Suprapubic skin (tissue), 3 donors: ENCODE measurements at regions not wholly inside any gene's neighbourhood (a gene's known extent, or its start where the extent isn't known, plus 50 kb on each side); places are given as distances from the start of the nearest gene placed in this dataset.

ENCODE experiments used
- POLR2A ChIP-seq, 2 donors: fragments of 450-650 bp; IDR thresholded peaks; one replicate each; pipeline ENCODE4 v1.6.1; 2017; ENCODE audit warnings: antibody characterized with exemption in 2 of 2, mild to moderate bottlenecking in 2 of 2, moderate library complexity in 2 of 2
- TF ChIP-seq, protein P1 (sequence below), 2 donors: fragments of 200-600 bp in 1 of 2; fragments of 450-650 bp in 1 of 2; sonication (generic) in 1 of 2; IDR thresholded peaks; one replicate each; pipeline ENCODE4 v1.5.1; 2016 to 2019; ENCODE audit warnings: antibody characterized with exemption in 2 of 2, mild to moderate bottlenecking in 1 of 2, moderate library complexity in 1 of 2

DNA sequence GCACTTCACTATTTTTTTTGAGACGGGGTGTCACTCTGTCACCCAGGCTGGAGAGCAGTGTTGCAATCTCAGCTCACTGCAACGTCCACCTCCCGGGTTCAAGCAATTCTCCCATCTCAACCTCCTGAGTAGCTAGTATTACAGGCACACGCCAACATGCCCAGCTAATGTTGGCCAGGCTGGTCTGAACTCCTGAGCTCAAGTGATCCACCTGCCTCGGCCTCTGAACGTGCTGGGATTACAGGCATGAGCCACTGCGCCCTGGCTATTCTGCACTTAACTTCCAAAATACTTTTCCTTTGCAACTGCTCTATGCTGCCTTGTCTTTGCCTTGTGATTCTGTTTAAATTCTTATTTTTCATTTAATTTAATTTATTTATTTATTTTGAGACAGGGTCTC lies 67.0 kb upstream of the ZNF479 start:
- TF ChIP-seq POLR2A (IDR thresholded peaks at IDR 0.05): no peak
- TF ChIP-seq, protein P1, sequence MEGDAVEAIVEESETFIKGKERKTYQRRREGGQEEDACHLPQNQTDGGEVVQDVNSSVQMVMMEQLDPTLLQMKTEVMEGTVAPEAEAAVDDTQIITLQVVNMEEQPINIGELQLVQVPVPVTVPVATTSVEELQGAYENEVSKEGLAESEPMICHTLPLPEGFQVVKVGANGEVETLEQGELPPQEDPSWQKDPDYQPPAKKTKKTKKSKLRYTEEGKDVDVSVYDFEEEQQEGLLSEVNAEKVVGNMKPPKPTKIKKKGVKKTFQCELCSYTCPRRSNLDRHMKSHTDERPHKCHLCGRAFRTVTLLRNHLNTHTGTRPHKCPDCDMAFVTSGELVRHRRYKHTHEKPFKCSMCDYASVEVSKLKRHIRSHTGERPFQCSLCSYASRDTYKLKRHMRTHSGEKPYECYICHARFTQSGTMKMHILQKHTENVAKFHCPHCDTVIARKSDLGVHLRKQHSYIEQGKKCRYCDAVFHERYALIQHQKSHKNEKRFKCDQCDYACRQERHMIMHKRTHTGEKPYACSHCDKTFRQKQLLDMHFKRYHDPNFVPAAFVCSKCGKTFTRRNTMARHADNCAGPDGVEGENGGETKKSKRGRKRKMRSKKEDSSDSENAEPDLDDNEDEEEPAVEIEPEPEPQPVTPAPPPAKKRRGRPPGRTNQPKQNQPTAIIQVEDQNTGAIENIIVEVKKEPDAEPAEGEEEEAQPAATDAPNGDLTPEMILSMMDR (IDR thresholded peaks at IDR 0.05): no peak
